ENCODE measurements at regions not wholly inside any gene's neighbourhood (a gene's known extent, or its start where the extent isn't known, plus 50 kb on each side); places are given as distances from the start of the nearest gene placed in this dataset.

DNA sequence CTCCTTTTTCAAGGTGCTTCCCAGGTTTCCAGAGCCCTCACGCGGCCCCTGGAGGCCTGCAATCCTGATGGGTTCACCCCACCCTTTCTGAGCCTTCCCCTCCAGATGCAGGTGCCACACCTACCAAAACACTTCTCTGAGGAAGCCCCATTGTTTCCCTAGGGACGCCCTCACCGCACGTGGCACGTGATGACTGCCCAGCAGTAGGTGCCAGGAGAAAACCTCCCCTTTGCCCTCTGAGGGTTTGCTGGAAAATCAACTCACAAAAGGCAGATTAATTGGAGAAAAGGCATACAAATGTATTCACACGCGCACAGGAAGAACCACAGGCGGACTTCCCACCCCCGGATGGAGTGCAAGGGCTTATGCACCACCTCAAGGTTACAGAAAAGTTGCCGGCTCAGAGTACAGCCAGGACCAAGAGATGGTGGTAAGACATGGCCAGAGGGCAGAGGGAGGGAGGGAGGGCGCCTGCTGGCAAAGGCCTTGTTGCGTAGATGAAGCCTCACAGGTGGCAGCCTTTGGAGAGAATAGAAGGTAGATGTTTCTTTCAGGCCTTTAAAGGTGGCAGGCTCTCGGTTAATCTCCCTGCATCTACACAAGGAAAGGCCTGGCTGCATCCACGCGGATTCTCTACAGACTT lies 269.4 kb upstream of the RAB6C start:
- no peak overlapping the region for H3K4me3 ChIP-seq (ENCODE audit: low read length)
- TF ChIP-seq, protein P1, sequence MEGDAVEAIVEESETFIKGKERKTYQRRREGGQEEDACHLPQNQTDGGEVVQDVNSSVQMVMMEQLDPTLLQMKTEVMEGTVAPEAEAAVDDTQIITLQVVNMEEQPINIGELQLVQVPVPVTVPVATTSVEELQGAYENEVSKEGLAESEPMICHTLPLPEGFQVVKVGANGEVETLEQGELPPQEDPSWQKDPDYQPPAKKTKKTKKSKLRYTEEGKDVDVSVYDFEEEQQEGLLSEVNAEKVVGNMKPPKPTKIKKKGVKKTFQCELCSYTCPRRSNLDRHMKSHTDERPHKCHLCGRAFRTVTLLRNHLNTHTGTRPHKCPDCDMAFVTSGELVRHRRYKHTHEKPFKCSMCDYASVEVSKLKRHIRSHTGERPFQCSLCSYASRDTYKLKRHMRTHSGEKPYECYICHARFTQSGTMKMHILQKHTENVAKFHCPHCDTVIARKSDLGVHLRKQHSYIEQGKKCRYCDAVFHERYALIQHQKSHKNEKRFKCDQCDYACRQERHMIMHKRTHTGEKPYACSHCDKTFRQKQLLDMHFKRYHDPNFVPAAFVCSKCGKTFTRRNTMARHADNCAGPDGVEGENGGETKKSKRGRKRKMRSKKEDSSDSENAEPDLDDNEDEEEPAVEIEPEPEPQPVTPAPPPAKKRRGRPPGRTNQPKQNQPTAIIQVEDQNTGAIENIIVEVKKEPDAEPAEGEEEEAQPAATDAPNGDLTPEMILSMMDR (IDR thresholded peaks at IDR 0.05; ENCODE audit: insufficient read depth, low read depth, low read length, missing control alignments) = no peak
- no peak for DNase-seq (ENCODE audit: low read depth)

- DNase-seq (ENCODE audit: low read depth) = no peak
- no peak overlapping the region for H3K4me3 ChIP-seq (ENCODE audit: low read length)
Observed at GRCh38 chr2:129710670-129711495, 268.6 kb upstream of the RAB6C start.

DNA sequence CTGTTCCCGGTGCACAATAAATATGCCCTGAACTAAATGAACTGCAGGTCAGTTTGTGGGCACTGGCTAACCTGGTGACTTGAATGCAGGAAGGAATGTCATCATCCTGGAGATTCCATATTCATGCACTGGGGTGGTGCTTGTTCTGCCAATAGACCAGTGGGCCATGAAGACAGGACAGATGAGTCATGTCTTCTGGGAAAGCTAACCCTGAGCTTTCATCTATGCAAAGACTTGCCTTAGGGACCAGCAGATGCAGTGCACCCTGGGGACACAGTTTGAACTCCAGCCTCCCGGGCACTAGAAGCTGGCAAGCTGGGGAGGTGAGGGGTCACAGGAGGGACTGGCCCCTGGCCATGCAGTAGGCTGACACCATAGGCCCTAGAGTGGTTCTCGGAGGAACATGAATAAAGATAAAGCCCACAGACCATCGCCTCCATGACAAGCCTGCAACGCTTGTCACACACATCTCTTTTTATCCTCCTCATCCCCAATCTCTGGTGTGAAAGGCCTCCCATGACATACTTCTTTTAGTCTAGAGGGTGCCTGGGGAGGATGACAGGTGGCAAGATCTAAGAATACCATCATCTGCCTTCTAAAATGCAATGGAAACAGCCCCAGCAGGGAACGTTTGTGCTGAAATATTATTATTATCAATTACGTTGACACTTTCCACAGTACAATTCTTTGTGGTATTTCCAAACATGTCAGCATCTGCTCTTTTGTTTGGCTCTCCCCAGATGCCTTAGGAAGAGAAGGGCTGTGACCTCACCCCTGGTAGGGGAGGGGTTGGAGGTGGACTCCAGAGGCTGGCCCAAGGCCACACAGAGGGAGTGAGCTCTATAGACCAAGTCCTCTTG lies 267.4 kb upstream of the RAB6C start:
- no peak for DNase-seq (ENCODE audit: low read depth)
- H3K4me3 ChIP-seq (ENCODE audit: low read length) = no peak overlapping the region
- TF ChIP-seq, protein P1 (IDR thresholded peaks at IDR 0.05; ENCODE audit: insufficient read depth, low read depth, low read length, missing control alignments) = no peak

More at GRCh38 chr2:129710670-129711495, 268.6 kb upstream of the RAB6C start:
- TF ChIP-seq, protein P1 (IDR thresholded peaks at IDR 0.05; ENCODE audit: insufficient read depth, low read depth, low read length, missing control alignments) = no peak

DNA sequence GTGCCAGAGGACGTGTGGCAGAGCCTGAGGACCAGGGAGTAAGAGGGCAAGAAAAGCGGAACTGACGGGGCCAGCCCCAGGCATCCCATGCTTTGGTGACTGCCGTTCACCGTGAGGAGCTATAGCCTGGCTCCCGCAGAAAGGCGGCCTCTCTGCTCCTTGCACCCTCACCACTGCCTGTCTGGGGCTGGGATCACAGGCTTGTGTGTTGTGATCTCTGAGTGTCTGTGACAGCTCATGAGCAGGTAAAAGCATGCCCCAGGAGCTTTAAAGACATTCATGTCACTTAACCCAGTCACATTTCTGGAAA lies 266.8 kb upstream of the RAB6C start:
- H3K4me3 ChIP-seq (ENCODE audit: low read length) = no peak overlapping the region
- TF ChIP-seq, protein P1 (IDR thresholded peaks at IDR 0.05; ENCODE audit: insufficient read depth, low read depth, low read length, missing control alignments) = no peak
- DNase-seq (ENCODE audit: low read depth) = no peak

- TF ChIP-seq, protein P1 (IDR thresholded peaks at IDR 0.05; ENCODE audit: insufficient read depth, low read depth, low read length, missing control alignments) = no peak
- no peak for DNase-seq (ENCODE audit: low read depth)
Observed at GRCh38 chr2:129713337-129713736, 266.1 kb upstream of the RAB6C start.

DNA sequence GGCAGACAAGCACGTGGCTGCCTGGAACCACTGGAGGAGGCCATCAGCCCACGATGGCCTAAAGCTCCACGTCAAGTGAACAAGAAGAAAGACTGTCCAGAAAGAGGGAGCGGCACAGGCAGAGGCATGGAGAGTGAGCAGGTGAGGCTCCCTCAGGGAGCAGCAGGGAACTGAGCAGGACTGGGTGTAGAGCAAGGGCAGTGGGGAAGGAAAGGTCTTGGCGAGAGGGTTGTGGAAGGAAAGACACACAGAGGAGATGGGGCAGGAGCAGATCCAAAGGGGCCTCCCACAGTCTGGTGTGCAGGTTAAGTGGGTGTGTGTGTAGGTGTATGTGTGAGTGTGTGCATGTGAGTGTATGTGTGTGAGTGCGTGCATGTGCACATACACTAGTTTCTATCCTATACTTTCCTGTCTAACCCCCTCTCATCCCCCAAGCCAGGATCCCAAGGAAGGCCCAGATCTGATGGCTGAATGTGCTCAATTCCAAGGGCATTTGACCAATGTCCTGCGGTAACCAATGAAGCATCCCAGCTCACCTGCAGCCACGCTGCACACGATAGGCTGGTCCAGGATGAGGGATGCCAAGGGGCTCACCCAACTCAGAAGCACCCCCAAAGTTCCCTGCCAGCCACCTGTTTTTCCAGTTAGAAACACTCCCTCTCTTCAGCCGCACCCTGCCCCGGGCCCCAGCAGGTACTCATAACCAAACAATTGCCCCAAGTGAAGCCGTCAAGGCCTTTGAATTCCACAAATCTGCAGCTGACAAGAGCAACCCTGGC lies 262.5 kb upstream of the RAB6C start:
- no peak for DNase-seq (ENCODE audit: low read depth)
- H3K4me3 ChIP-seq (ENCODE audit: low read length) = no peak overlapping the region
- TF ChIP-seq, protein P1 (IDR thresholded peaks at IDR 0.05; ENCODE audit: insufficient read depth, low read depth, low read length, missing control alignments) = no peak

More at GRCh38 chr2:129713337-129713736, 266.1 kb upstream of the RAB6C start:
- H3K4me3 ChIP-seq (ENCODE audit: low read length) = no peak overlapping the region

Measured in epithelial cell of esophagus (primary cell).